ENCODE measurements at regions not wholly inside any gene's neighbourhood (a gene's known extent, or its start where the extent isn't known, plus 50 kb on each side); places are given as distances from the start of the nearest gene placed in this dataset.

DNA sequence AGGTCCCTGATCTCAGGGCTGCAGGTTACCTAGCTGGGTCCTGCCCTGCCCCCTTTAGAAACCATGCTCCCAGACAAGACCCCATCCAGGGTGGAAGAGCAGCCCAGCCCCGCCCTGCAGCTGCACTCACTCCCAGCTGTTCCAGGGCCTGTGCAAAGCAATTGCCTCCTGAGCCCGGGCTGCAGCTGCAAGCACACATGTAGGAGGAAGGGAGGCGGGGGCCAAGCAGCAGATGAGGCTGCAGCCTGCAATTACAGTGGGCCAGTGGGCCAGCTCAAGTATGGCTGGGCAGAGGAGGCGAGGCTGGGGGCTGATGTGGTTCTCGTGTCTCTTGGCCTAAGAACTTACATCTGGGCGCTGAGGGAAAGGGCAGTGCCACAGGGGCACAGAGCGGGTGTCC is 65.4 kb upstream of the TUBA3E start:
- no peak overlapping the region for H3K27ac ChIP-seq (ENCODE audit: low read depth in 1 of 2, low read length in 2 of 2)
- H3K4me3 Mint-ChIP-seq: no peak overlapping the region

DNA sequence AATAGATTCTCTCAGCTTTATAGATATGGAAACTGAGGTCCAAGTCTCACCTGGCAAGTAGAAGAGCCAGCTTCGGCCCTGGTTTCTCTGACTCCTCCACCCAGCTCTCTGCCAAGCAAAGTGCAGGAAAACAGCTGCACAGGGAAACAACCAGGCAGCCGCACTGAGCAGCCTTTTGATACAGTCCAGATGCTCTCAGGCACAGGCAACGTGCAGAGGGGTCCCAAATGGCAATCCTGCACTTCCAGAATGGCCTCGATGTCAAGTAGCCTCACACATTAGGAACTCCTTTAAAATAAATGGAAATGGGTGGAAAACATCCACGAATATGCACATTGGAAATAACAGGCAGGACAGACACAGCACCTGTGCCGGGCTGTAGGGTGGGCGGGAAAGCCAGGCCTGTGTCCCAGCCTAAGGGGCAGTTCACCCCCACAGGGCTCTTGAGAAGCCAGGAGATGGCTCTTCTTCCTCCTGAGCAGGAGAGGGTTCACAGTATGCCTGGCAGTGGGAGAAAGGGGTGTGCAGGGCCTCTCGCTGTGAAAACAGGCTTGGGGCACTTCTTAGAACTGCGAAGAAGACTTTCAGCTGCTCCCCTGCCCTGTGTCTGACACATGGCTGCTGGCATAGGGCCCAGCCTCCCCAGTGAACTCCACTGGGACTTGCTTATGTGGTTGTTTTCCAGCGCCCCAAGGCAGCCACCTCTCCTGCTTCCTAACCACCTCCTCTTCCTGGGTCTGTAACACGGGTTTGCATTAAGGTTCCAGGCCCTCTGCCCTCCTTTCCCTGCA is 63.9 kb upstream of the TUBA3E start:
- CTCF ChIA-PET: no interaction called here
- Histone ChIP-seq H3K36me3 (ENCODE audit: insufficient read depth, low read length) (no peaks in the 10 kb centered on the region), H3K4me1 (ENCODE audit: insufficient read depth, low read length) (no peaks in the 10 kb centered on the region), H3K27me3 (ENCODE audit: control insufficient read depth in 1 of 2, insufficient read depth in 2 of 2, low read length in 2 of 2) (peaks cover 0 to 8% of the 10 kb centered on the region in 2 experiments), H3K9me3 (ENCODE audit: control insufficient read depth in 1 of 2, insufficient read depth in 1 of 2, low read length in 2 of 2) (no peaks in the 10 kb centered on the region), H3K4me3 (ENCODE audit: low read length) (no peak overlapping the region), H3K27ac (ENCODE audit: low read depth in 1 of 2, low read length in 2 of 2) (no peak overlapping the region)
- Mint-ChIP-seq H3K4me1 (ENCODE audit: low read depth) (no peaks in the 10 kb centered on the region), H3K27ac (no peak overlapping the region), H3K9me3 (no peaks in the 10 kb centered on the region), H3K4me3 (no peak overlapping the region), H3K27me3 (peaks cover 13% of the 10 kb centered on the region), H3K36me3 (ENCODE audit: low read depth) (no peaks in the 10 kb centered on the region)
- POLR2A ChIA-PET: no interaction called here
- TF ChIP-seq, protein P1, sequence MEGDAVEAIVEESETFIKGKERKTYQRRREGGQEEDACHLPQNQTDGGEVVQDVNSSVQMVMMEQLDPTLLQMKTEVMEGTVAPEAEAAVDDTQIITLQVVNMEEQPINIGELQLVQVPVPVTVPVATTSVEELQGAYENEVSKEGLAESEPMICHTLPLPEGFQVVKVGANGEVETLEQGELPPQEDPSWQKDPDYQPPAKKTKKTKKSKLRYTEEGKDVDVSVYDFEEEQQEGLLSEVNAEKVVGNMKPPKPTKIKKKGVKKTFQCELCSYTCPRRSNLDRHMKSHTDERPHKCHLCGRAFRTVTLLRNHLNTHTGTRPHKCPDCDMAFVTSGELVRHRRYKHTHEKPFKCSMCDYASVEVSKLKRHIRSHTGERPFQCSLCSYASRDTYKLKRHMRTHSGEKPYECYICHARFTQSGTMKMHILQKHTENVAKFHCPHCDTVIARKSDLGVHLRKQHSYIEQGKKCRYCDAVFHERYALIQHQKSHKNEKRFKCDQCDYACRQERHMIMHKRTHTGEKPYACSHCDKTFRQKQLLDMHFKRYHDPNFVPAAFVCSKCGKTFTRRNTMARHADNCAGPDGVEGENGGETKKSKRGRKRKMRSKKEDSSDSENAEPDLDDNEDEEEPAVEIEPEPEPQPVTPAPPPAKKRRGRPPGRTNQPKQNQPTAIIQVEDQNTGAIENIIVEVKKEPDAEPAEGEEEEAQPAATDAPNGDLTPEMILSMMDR (IDR thresholded peaks at IDR 0.05): no peak
- DNase-seq (no peak), ATAC-seq (ENCODE audit: poor library complexity) (no peak)
- intact Hi-C loops (cut with DNase I, micrococcal nuclease): no loop called here

More for the DNA sequence above, 65.4 kb upstream of the TUBA3E start:
- Mint-ChIP-seq H3K27ac (no peak overlapping the region), H3K36me3 (ENCODE audit: low read depth) (no peaks in the 10 kb centered on the region), H3K9me3 (no peaks in the 10 kb centered on the region), H3K4me1 (ENCODE audit: low read depth) (no peaks in the 10 kb centered on the region), H3K27me3 (peaks cover 10% of the 10 kb centered on the region)
- TF ChIP-seq, protein P1 (IDR thresholded peaks at IDR 0.05): no peak
- no peak overlapping the region for H3K4me3 ChIP-seq (ENCODE audit: low read length)
- CTCF ChIA-PET: no interaction called here
- H3K27me3 ChIP-seq (ENCODE audit: control insufficient read depth in 1 of 2, insufficient read depth in 2 of 2, low read length in 2 of 2): peaks cover 0 to 8% of the 10 kb centered on the region in 2 experiments
- intact Hi-C loops (cut with DNase I, micrococcal nuclease): no loop called here
- POLR2A ChIA-PET: no interaction called here
- H3K36me3 ChIP-seq (ENCODE audit: insufficient read depth, low read length): no peaks in the 10 kb centered on the region
- DNase-seq (no peak), ATAC-seq (ENCODE audit: poor library complexity) (no peak)
- no peaks in the 10 kb centered on the region for H3K4me1 ChIP-seq (ENCODE audit: insufficient read depth, low read length)
- no peaks in the 10 kb centered on the region for H3K9me3 ChIP-seq (ENCODE audit: control insufficient read depth in 1 of 2, insufficient read depth in 1 of 2, low read length in 2 of 2)

DNA sequence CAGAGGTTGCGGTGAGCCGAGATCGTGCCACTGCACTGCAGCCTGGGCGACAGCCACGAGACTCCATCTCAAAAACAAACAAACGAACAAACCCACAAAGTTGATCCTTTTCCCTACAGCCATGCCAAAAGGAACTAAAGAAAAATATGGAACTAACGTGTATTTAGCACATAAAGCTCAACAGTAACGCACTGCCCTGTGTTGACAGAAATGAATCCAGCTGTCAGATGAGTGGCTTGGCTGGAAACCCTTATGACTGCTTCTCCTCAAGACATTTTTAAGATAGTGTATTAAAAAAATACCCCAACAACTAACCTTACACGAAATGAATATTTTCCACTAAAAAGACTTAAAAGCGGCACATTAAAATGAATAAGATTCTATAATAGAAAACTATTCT is 62.9 kb upstream of the TUBA3E start:
- Histone ChIP-seq H3K27me3 (ENCODE audit: control insufficient read depth in 1 of 2, insufficient read depth in 2 of 2, low read length in 2 of 2) (peaks cover 6 to 8% of the 10 kb centered on the region in 2 experiments), H3K4me1 (ENCODE audit: insufficient read depth, low read length) (no peaks in the 10 kb centered on the region), H3K27ac (ENCODE audit: low read depth in 1 of 2, low read length in 2 of 2) (no peak overlapping the region), H3K9me3 (ENCODE audit: control insufficient read depth in 1 of 2, insufficient read depth in 1 of 2, low read length in 2 of 2) (no peaks in the 10 kb centered on the region), H3K4me3 (ENCODE audit: low read length) (no peak overlapping the region), H3K36me3 (ENCODE audit: insufficient read depth, low read length) (no peaks in the 10 kb centered on the region)
- TF ChIP-seq, protein P1 (IDR thresholded peaks at IDR 0.05): no peak
- ChIA-PET POLR2A (no interaction called here), CTCF (no interaction called here)
- intact Hi-C loops (cut with DNase I, micrococcal nuclease): no loop called here
- no peak overlapping the region for H3K27ac Mint-ChIP-seq
- peaks cover 13% of the 10 kb centered on the region for H3K27me3 Mint-ChIP-seq
- ATAC-seq (ENCODE audit: poor library complexity): no peak
- H3K9me3 Mint-ChIP-seq: no peaks in the 10 kb centered on the region
- no peak for DNase-seq
- no peaks in the 10 kb centered on the region for H3K36me3 Mint-ChIP-seq (ENCODE audit: low read depth)
- H3K4me3 Mint-ChIP-seq: no peak overlapping the region
- H3K4me1 Mint-ChIP-seq (ENCODE audit: low read depth): no peaks in the 10 kb centered on the region

Measured in CD4-positive, alpha-beta T cell (primary cell).